Prostate gland (tissue), 2 donors: ENCODE measurements at regions not wholly inside any gene's neighbourhood (a gene's known extent, or its start where the extent isn't known, plus 50 kb on each side); places are given as distances from the start of the nearest gene placed in this dataset.

ENCODE experiments used
- CTCF ChIP-seq, 4 experiments: fragments of 200-600 bp in 2 of 4; fragments of 450-650 bp in 2 of 4; sonication (generic) in 2 of 4; IDR thresholded peaks; 1 replicate in 3 of 4; 2 replicates in 1 of 4; pipeline ENCODE4 v1.5.1; 2016 to 2019; ENCODE audit warnings: antibody characterized with exemption in 4 of 4, mild to moderate bottlenecking in 2 of 4, moderate library complexity in 2 of 4
- POLR2A ChIP-seq: fragments of 450-650 bp; IDR thresholded peaks from one replicate; pipeline ENCODE4 v1.6.1; 2016; ENCODE audit warnings: antibody characterized with exemption, mild to moderate bottlenecking
- POLR2AphosphoS5 ChIP-seq: sonication (generic); formaldehyde crosslinking; IDR thresholded peaks from one replicate; pipeline ENCODE4 v1.6.1; 2017; ENCODE audit warnings: antibody characterized with exemption

DNA sequence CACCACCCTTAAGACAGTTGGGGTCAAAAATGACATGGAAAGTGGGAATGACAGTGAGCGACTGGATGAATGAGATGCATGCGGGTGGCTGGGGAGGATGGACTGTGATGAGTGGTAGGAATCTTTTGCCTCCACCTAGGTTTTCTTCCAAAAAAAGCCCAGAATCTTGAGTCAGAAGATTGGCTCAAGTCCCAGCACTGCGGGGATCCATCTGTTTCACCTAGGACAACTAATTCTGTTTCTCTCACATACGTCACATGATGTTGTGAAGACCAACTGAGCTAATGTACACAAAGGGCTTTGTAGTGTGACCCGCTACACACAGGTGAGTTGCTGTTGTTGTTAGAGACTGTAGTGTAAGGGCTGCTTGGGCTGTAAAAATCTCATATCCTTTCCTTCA lies 58.5 kb upstream of the SLC35B4 start:
- no peak for TF ChIP-seq CTCF (IDR thresholded peaks at IDR 0.05)
- no peak for TF ChIP-seq POLR2A
- no peak for TF ChIP-seq POLR2AphosphoS5
